ENCODE measurements at regions not wholly inside any gene's neighbourhood (a gene's known extent, or its start where the extent isn't known, plus 50 kb on each side); places are given as distances from the start of the nearest gene placed in this dataset.

DNA sequence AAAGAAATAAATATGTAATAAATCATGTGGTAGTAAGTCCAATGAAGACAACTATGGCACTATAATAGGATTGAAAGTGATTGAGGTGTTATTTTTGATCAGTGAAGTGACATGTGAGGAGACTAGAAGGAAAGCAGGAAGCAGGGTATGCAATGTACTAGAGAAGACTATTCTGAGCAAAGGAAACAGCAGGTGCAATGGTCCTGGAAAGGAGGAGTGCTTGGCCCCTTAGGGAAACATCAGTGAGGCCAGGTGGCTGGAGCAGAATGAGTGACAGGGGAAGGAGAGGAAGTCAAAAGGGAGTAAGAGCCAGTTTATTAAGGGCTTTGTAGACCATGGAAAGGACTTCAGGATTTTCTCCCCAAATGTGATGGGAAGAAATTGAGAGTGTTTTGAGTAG is 207.6 kb upstream of the HCCS start:
- no peak for DNase-seq

DNA sequence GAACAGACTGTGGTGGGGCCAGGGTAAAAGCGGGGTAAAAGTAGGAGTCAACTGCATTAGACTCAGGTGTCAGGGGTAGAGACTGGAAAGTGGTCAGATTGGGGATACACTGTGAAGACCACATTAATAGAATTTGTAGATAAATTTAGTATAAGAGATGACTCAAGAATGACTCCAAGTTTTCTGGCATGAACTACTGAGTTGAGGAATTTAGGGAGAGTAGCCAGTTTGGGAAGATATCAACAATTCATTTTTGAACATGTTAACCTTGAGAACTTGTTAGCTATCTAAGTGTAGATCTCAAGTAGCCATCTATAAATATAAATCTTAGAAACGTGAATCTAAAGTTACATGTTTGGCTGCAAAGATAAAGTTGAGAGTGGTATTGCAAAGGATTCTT is 206.9 kb upstream of the HCCS start:
- no peak for DNase-seq

DNA sequence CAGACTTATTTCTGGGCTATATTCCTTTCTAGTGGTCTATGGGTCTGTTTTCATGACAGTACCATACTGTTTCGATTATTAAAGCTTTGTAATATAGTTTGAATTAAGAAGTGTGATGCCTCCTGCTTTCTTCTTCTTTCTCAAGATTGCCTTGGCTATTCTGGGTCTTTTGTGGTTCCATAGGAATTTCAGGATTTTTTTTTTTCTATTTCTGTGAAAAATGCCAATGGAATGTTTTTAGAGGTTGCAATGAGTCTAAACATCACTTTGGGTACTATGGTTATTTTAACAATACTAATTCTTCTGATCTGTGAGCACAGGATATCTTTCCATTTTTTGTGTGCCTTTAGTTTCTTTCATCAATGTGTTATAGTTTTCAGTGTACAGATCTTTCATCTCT is 204.3 kb upstream of the HCCS start:
- no peak for DNase-seq

DNA sequence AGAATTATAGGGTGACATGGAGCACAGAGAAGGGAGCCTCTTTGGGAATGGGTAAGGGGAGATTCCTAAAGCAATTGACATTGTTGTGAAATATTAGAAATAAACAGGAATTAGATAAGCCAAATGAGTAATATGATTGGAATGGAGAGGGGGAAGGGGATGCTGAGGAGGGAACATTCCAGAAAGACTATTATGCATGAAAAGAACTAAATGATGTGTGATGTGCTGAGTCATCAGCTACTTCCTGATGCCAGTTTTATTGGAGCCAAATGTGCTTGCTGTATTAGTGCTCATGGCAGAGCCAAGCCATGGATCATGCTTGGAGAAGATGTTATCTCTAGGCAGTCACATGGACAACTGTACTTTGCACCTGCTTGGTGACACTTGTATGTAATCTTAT is 189.0 kb upstream of the HCCS start:
- no peak for DNase-seq

DNA sequence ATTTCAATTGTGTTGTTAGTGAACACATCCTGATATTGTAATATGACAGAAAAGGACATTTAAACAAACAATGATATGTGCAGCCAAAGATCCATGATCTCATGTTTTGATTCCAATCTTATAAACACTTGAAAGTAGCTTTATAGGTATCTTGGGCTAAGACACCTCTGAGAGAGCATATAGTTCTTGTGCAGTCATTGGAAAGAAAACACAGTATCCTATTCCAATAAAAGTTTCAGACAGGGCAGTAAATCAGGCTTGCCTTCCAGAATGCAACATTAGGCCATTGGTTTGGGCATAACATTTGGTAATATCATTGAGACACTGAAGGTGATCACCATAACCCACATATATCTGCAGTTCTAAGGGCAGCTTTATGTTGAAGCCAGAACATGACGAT is 188.3 kb upstream of the HCCS start:
- no peak for DNase-seq

DNA sequence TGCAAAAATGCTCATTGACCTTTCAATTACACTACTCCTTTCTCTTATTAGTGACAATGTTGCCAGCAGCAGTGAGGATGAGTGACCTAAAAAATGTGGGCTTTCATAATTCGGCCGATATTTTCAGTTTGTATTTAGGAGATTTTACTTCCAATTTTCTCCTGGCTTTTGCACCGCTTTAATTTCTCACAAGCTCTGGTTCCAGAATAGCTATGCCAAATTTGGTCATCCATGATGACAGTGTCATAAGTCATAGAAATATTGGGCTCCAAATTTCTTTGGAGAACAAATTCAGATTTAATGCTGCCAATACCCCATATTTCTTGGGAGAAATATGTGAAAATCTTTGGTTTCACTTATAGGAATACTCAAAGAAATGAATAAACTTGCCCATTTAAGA is 187.7 kb upstream of the HCCS start:
- no peak for DNase-seq

DNA sequence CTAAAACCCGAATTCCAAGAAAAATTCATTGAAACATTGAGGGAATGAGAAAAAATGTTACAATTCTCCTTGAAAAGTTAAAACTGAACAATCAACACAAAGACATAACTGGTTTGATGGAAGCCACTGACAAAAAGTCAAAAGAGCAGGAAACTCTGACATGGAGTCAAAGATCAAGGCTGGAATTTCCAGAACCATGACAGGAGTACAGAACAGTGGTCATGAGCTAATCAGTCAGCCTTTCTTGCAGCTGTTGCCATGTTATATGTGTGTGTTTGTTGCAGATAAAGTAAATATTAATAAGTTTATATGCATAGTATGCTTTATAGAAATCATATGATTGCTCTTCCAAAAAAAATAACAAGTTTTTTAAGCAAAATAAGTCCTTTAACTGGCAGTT is 184.7 kb upstream of the HCCS start:
- no peak for DNase-seq

DNA sequence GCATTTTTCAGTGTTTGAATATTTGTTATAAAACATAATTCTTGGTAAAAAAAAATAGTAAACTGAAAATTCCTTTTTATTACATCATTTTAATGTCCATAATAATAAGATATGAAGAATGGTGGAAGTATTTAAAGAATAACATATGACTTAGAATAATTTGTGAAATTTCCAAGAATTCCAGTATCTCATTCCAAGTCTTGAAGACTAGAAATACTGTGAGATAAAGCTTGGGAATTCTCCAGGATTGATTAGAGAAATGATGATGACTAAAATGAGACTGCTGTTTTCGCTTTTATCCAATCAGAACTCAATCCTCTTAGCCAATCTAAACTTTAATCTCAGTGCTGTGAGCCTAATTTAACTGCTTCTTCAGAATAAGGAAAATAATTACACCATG is 184.2 kb upstream of the HCCS start:
- DNase-seq = no peak

DNA sequence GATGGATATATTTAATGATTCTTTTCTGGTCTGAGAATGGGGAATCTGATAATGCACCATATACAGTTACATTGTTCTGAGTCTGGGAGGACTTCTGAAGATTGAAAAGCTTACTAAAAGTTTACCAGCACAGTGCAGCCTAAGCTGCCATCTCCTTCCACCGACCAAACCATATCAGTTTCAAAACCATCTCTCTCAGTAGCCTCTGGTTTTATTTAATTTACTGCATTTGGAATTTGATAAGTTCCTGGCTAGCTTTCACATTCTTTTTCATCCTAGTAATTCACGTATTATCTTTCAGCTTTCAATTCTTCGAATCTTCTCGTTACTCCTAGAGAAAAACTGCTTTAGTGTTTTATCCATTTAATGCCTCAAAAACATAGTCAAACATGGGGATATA is 181.4 kb upstream of the HCCS start:
- no peak for DNase-seq

DNA sequence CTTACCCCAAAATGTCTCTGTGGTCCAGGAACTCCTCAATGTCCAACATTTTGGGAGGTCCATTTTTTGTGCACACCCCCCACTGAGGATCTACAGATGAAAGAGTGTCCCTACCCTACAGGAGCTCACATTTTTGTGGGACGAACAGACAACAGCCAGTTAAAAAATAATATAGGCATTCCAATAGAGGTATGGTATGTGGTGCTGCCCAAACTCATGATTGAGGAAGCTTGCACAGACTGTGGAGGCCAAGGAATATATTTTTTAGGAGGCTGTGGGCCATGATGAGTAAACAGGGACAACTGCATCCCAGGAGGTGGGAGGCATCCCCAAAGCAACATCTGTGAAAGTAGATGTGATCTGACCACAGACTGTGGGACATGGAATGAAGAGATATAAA is 181.0 kb upstream of the HCCS start:
- DNase-seq = no peak

DNA sequence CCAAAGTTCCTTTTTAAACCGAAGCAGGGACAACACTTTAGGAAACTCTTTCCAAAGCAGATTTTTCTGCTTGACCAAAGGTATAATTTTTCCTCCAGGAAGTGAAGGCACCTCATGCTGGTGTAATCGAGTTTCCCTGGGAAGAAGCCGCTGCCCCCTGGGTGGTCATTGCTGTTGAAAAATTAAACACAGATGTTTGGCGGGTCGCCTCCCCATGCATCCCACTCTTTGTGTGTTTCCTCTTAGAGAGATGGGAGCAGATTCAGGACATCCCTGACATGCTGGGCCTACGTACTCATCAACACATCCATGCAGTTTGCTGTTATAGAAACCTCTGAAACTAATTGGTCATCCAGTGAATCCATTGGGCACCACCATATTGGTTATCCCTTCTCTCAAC is 179.2 kb upstream of the HCCS start:
- no peak for DNase-seq

DNA sequence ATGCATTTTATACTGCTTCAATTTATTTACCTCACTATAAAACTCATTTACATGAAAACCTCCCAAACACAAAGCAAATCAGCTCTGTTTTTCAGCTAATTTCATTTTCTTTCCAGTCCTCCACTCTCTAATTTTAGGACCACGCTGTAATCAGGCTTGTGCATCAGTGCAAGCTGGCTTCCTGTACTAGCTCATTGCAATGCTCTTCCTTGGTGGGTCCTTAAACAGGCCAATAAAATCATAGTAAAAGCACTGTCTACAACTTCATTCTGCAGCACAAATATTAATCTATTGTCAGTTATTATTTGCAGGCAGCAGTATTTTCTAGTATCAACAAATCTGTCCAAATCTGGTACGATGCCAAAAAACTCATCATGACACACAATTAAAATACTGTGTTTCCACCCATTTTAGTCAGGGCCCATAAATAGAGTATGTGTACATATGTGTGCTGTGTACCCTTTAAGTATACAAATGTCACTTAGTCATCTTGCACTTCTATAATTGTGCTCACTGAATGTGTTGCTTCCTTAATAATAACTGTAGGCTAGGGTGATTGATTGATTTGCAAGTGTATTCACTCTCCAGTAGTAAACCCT is 178.2 kb upstream of the HCCS start:
- peak; percentile 8 for DNase-seq

DNA sequence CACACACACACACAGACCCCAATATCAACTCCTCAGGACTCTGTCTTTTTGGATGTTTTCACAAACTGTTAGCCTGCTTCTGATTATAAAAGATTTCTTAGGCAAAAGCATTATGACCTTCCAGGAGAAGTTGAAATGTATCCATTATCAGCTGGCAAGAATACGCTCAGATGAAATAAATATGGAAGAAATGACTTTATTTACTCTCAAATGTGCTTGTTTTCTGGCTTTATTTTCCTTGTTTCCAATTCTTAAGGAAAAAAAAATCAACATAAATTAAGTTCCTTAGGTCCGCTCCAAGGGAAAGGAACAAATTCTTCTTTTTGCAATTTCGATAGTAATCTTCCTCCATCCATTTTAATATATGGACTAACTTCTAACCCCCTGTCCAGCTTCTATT is 175.6 kb upstream of the HCCS start:
- DNase-seq = no peak

DNA sequence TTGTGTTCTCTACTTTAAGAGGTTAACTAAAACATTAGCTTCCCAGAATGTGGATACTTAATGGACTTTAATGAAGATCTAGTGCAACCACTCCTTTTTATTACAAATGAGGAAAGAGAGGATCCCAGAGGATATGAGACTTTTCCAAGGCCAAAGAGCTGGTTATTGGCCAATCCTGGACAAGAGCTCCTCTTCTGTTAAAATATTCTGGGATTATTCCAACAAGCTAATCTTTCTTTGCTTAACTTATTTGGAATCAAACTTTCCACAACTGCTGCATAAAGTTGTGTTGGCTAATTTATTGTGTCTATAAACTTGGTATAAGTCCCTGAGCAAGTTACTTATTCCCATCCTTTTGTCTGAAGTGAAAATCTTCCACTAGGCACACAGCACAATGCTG is 174.2 kb upstream of the HCCS start:
- DNase-seq = no peak

DNA sequence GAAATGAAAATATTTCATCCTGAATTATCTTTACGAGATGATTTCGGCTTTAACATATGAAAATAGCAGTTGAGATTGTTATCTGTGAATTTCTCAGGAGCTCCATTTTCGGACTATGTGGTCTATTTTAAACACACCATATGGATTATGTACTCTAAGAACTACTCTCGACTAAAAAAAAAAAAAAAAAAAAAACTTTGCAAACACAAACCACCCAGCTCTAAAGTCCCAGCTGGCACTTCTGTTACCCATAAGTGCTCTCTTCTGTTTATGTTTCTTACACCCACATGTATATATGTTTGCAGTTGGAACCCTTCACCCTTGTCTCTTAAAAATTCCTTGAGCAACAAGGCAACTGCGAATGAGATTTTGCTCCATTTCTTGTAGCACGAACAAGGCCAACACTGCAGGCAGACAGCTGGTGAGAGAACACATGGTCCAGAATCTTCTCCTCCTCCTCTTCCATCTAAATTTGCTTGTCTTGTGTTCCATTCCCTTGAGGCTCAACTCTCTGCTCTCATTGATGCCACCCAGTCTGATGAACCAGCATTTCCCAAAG is 172.7 kb upstream of the HCCS start:
- DNase-seq = no peak

DNA sequence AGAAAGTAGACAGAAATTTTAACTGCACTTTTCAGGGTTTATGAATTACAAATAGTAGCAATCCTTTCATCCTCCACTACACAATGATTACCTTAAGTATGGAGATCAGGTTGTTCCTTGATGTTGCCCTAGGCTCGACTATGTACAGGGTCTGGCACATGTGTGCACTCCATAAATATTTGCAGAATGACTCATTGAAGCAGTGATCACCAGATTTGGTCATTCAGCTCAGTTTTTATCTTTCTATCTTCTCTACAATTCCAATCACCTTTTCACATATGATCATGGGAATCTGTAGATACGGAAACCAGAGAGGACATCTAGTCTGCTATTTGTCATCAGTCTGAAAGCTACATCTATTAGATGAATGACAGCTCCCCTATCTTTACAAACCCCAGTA is 171.7 kb upstream of the HCCS start:
- no peak for DNase-seq

DNA sequence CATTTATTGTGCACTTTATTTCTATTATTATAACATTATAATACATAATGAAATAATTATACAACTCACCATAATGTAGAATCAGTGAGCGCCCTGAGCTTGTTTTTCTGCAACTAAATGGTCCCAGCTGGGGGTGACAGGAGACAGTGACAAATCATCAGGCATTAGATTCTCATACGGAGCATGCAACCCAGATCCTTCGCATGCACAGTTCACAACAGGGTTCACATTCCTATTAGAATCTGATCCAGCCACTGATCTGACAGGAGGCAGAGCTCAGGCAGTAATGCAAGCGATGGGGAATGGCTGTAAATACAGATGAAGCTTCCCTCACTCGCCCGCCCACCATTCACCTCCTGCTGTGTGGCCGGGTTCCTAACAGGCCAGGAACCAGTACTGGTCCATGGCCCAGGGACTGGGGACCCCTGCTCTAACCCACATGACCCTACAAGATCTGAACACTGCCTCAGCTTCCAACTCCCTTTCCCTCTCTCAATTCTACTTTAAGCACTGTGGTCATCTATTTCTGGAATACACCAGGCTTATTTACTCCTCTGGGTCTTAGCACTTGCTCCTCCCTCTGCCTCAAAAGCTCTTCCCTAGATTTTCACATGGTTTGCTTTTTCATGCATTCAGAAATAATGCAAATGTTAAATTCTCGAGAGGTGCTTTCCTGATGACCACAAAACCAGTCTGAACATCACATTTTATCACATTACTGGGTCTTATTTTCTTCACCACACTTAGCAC is 166.8 kb upstream of the HCCS start:
- DNase-seq = no peak

DNA sequence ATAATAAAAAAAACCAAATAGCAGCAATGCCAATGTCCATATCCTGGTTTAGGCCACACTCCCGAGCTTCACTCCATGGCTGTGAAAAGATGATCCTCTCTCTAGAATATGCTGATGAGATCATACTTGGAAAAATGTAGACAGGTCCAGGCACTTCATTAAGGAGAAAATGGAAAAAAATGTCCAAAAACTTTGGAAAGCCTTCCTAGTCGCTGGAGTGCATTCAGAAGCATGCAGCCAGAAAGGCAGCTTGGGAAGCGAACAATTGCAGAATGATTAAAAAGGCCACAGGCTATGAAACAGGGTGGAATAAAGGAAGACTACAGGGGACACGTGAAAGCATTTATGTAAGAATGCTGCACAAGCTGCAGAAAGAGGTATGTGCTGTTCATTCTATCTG is 165.6 kb upstream of the HCCS start:
- DNase-seq = no peak

DNA sequence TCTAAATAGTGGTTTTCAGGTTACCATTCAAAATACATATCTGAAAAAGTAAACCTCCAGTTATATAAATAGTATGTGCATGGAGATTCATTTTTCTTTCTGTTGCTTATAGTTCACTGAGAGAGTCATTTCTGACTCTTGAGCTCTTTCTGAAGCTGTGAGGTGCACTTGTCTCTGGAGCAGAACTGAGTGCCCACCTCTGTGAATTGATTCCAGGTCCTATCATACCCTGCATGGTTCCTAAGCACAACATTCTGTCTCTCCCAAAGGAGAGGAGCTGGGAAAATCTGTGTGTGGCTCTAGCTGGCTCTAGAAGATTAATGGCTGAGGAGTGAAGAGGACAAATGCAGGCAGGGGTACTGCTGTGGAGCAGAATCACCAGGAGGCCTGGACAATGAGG is 161.6 kb upstream of the HCCS start:
- DNase-seq = no peak

DNA sequence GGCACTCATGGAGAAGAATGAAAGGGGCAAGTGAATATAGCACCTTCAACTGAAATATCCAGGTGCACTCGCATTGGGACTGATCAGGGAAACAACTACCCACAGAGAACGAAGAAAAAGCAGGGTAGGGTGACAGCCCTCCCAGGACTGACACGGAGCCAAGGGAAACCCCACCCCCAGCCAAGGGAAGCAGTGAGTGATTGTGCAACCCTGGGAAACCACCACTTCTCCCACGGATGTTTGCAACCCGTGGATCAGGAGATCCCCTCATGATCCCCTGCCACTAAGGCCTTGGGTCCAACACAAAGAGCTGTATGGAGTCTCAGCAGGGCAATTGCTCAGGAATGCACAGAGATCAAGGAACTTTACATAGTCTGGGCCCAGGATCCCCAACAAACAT is 158.5 kb upstream of the HCCS start:
- no peak for DNase-seq

DNA sequence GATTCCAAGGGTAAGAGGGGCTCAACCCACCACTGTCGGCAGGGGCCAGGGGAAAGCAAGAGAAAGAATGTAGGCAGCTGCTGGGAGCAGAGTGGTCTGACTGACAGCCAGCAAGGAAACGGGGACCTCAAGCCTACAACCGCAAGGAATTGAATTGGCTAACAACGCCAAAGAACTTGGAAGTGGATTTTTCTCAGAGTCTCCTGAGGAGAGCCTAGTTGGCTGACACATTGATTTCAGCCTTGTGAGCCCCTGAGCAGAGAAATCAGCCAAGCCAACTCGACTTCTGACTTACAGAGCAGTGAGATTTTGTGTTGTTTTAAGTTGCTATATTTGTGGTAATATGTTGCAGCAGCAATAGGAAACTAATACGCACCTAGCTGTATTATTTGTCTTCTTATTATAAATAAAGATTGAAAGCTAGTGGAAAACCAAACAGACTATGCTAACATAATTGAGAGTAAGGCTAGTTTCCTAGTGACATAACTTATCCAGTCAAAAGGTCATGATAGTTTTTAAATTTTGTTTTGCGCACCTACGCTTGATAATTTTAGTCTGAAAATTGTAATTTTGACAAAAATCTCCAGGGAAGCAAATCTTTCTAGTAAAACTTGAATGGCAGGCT is 145.8 kb upstream of the HCCS start:
- no peak for DNase-seq

DNA sequence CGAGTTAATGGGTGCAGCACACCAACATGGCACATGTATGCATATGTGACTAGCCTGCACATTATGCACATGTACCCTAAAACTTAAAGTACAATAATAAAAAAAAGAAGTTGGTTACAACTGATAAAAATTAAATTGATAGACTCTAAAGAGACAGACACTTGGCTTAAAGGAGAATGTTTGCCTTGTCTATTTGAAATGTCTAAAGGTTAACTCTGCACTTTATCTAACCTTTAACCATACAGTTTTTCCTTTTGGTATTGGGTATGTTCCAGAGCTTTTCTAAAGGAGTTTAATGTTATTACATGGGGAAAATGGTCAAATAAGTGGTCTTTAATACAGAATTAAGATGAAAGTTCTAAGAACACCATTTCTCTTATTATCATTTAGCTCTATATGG is 145.1 kb upstream of the HCCS start:
- DNase-seq = no peak

DNA sequence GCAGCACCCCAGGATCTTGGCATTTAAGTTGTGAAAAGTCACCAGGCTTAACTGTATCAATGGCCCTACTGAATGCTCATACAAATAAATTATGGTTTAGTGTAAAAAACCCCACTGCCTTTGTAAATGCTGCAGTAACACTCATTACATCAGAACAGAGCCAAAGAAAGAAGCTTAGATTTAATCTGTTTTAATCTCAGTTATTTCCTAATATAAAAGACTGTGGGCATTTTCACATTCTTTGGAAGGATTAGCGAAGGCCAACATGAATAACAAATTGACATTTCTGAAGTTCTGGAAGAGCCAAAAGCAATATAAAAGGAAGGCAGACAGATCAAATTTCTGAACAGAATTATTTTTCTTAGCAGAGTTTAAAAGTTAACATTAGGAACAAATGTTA is 140.0 kb upstream of the HCCS start:
- DNase-seq = no peak

DNA sequence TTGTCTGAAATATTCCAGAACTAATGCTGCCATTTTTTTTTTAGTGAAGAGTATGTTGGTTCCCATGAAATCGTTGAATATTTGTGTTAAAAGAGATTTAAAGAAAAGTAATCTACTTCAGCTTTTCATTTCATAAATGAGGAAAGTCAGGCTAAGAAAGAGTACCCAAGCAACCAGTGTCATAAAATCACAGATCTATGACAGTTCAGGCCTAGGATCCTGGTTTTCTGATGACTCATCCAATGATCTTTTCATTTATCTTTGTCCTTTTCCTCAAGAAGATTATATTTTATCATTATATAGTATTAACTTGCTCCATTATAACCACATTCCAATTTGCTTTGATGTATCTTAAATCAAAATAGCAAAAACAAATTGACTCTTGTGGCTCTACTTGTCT is 139.4 kb upstream of the HCCS start:
- DNase-seq = no peak

DNA sequence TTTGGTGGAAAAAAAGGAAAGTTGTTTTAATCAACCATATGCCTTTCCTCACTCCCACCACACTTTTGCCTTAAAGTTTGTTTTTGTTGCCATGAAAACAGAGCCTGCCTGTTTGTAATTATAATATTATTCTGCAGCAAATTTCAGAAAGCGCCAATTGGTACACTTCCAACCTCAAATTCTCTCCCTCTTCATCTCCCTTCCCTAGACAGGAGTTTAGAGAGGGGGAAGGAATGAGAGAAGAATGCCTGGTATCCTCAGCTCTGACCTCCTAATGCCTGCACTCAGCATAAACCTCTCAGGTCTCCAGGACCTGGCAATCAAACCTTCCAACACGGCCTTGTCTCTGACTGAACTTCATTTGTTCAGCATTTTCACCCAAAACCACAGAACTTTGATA is 138.4 kb upstream of the HCCS start:
- no peak for DNase-seq

Data from NCI-H2081 treated with DMSO at 0.1 percent for 48 hours (cell line).